ENCODE measurements at regions not wholly inside any gene's neighbourhood (a gene's known extent, or its start where the extent isn't known, plus 50 kb on each side); places are given as distances from the start of the nearest gene placed in this dataset.

DNA sequence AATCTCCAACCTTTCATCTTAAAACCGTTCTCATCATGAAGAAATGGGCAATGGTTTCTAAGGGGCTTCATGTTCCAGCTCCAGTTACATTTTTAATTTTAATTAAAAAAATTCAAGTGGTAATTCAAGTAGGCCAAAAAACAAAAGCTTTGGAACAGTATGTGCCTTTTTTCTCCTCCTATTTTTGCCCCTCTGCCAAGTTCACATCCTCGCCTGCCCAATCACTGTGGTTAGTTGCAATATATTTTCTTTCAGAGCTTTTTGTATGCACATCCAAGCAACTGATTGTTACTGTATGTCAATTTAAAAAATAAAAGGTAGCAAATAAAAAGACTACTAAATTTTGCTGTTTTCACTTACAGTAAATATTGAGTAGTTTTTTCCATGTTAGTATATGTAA is 99.8 kb upstream of the B3GAT2 start:
- no peaks in the 10 kb centered on the region for H3K9me3 ChIP-seq (ENCODE audit: control insufficient read depth, low read length)
- H3K4me3 ChIP-seq (ENCODE audit: low read length): no peak overlapping the region
- H3K4me1 ChIP-seq (ENCODE audit: control insufficient read depth, insufficient read depth, low read length): peaks cover 6% of the 10 kb centered on the region
- no peaks in the 10 kb centered on the region for H3K36me3 ChIP-seq (ENCODE audit: control insufficient read depth, insufficient read depth, low read length, severe bottlenecking)
- no peaks in the 10 kb centered on the region for H3K27me3 ChIP-seq (replicated peaks; ENCODE audit: control insufficient read depth, insufficient read depth, low read length)
- H3K9ac ChIP-seq (ENCODE audit: low read length): no peak overlapping the region
- DNase-seq (ENCODE audit: low read depth): no peak

DNA sequence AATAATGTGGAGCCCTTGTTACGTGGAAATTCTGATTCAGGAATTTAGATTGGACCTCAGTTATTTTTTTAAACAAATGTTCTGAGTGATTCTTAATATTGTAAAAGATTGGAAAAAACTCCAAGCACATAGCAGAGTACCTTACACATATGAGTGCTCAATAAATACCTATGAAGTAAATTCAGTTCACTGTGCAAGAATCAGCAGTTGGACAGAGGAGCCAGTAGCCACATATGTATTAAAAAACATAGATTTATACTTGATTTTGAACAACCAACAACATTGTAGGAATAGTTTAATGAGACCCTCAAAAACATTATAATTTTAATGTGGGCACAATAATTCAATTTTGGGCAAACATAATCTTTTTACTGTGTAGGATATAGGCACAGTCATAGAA is 109.3 kb upstream of the B3GAT2 start:
- H3K9ac ChIP-seq (ENCODE audit: low read length): no peak overlapping the region
- H3K4me3 ChIP-seq (ENCODE audit: low read length): no peak overlapping the region
- no peak for DNase-seq (ENCODE audit: low read depth)
- no peaks in the 10 kb centered on the region for H3K4me1 ChIP-seq (ENCODE audit: control insufficient read depth, insufficient read depth, low read length)
- H3K36me3 ChIP-seq (ENCODE audit: control insufficient read depth, insufficient read depth, low read length, severe bottlenecking): no peaks in the 10 kb centered on the region
- no peaks in the 10 kb centered on the region for H3K27me3 ChIP-seq (replicated peaks; ENCODE audit: control insufficient read depth, insufficient read depth, low read length)
- H3K9me3 ChIP-seq (ENCODE audit: control insufficient read depth, low read length): no peaks in the 10 kb centered on the region

DNA sequence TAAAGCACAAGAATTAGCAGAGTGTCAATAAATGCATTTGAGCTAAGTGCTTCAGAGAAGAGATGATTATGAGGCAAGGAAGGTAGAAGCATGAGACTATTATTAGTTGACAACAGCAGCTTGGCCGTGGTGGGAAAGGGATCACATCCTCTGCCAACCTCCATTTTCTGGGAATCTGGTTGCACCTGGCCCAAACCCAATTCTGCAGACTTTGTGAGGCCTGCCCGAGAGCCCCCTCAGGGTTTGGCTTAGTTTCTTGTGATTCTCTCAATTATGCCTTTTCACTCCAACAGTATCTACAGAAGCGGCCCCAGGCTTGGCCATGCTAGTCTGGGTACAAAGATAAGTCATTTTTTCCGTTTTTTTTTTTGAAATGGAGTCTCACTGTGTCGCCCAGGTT is 111.0 kb upstream of the B3GAT2 start:
- no peak for DNase-seq (ENCODE audit: low read depth)
- Histone ChIP-seq H3K36me3 (ENCODE audit: control insufficient read depth, insufficient read depth, low read length, severe bottlenecking) (no peaks in the 10 kb centered on the region), H3K9ac (ENCODE audit: low read length) (no peak overlapping the region), H3K4me3 (ENCODE audit: low read length) (no peak overlapping the region), H3K4me1 (ENCODE audit: control insufficient read depth, insufficient read depth, low read length) (peaks cover 8% of the 10 kb centered on the region), H3K27me3 (replicated peaks; ENCODE audit: control insufficient read depth, insufficient read depth, low read length) (no peaks in the 10 kb centered on the region), H3K9me3 (ENCODE audit: control insufficient read depth, low read length) (no peaks in the 10 kb centered on the region)

DNA sequence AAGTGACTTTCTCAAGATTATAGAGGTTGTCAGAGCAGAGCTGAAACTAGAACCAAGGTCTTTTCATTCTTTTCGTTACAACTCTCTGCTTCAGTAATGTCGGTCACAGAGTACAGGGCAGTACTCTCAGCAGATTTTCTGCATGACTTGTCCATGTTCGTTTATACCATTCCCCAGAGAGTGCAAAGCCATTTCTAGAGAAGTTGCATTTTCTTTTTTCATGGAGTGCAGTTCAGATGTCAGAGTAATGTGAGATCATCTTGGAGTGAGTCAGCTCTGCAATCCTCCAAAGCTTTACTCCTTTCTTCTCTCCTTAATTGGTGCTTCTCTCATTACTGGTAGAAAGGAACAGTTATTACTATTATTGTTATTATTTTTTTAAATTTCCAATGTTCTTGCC is 115.6 kb upstream of the B3GAT2 start:
- Histone ChIP-seq H3K36me3 (ENCODE audit: control insufficient read depth, insufficient read depth, low read length, severe bottlenecking) (no peaks in the 10 kb centered on the region), H3K27me3 (replicated peaks; ENCODE audit: control insufficient read depth, insufficient read depth, low read length) (no peaks in the 10 kb centered on the region), H3K4me1 (ENCODE audit: control insufficient read depth, insufficient read depth, low read length) (peaks cover 8% of the 10 kb centered on the region), H3K4me3 (ENCODE audit: low read length) (peak overlapping the region; percentile 41), H3K9me3 (ENCODE audit: control insufficient read depth, low read length) (peaks cover 2% of the 10 kb centered on the region), H3K9ac (ENCODE audit: low read length) (peak overlapping the region; percentile 51)
- no peak for DNase-seq (ENCODE audit: low read depth)

DNA sequence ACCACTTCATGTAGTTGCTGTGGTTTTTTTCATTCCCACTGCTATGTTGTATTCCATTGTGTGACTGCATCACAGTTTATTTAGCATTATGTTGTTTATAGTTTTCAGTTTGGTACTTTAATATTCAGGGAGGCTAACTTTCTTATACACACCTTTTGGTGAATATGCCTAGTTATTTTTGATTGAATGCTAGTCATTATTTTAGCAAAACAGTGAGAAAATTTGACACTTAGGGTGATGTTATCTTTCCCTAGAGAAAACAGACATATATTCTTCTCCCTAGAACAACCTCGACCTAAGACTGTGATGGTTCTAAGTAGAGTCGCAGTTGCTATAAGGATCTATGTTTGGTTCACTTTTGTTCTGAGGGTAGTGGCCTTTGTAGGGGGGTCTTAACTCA is 120.8 kb upstream of the B3GAT2 start:
- Histone ChIP-seq H3K9me3 (ENCODE audit: control insufficient read depth, low read length) (peaks cover 9% of the 10 kb centered on the region), H3K9ac (ENCODE audit: low read length) (no peak overlapping the region), H3K36me3 (ENCODE audit: control insufficient read depth, insufficient read depth, low read length, severe bottlenecking) (no peaks in the 10 kb centered on the region), H3K4me3 (ENCODE audit: low read length) (no peak overlapping the region), H3K4me1 (ENCODE audit: control insufficient read depth, insufficient read depth, low read length) (peaks cover 33% of the 10 kb centered on the region), H3K27me3 (replicated peaks; ENCODE audit: control insufficient read depth, insufficient read depth, low read length) (no peaks in the 10 kb centered on the region)
- DNase-seq (ENCODE audit: low read depth): no peak

DNA sequence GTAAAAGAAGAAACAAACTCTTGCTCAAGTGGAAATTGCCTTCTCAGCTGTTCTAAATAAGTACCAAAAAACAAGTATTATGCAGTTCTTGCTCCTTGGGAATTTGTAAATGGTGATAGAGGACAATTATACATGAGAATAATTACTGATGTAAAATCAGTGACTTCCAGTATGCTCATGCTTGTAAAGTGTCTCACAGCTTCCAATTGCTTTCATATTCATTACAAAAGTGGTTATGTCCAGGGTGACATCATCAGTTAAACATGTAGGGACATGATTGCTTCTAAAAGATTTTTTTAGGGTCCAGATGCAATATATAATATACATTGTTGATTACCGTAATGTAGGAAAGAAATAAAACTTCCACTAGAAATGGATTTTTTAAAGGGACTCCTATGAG is 122.8 kb upstream of the B3GAT2 start:
- no peak for DNase-seq (ENCODE audit: low read depth)
- no peaks in the 10 kb centered on the region for H3K36me3 ChIP-seq (ENCODE audit: control insufficient read depth, insufficient read depth, low read length, severe bottlenecking)
- H3K4me1 ChIP-seq (ENCODE audit: control insufficient read depth, insufficient read depth, low read length): peaks cover 33% of the 10 kb centered on the region
- no peaks in the 10 kb centered on the region for H3K27me3 ChIP-seq (replicated peaks; ENCODE audit: control insufficient read depth, insufficient read depth, low read length)
- H3K9ac ChIP-seq (ENCODE audit: low read length): no peak overlapping the region
- H3K9me3 ChIP-seq (ENCODE audit: control insufficient read depth, low read length): peaks cover 9% of the 10 kb centered on the region
- H3K4me3 ChIP-seq (ENCODE audit: low read length): no peak overlapping the region

DNA sequence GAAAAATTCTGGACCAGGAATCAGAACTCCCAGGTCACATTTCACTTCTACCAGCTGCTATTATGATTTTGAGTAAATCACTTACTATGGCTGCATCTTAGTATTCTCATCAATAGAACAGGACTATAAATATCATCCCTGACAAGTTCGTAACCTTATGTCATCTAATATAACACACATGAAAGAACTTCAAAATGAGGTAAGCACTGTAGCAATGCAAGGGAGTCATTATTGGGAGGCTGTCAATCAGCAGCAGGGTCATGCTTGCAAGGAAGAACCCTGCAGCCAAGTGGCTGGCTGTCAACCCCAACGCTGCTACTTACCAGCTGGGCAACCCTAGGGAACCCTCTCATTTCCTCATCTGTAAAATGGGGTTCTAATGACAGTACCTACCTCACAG is 123.3 kb upstream of the B3GAT2 start:
- Histone ChIP-seq H3K27me3 (replicated peaks; ENCODE audit: control insufficient read depth, insufficient read depth, low read length) (no peaks in the 10 kb centered on the region), H3K36me3 (ENCODE audit: control insufficient read depth, insufficient read depth, low read length, severe bottlenecking) (no peaks in the 10 kb centered on the region), H3K9me3 (ENCODE audit: control insufficient read depth, low read length) (peaks cover 9% of the 10 kb centered on the region), H3K4me1 (ENCODE audit: control insufficient read depth, insufficient read depth, low read length) (peaks cover 33% of the 10 kb centered on the region), H3K9ac (ENCODE audit: low read length) (no peak overlapping the region), H3K4me3 (ENCODE audit: low read length) (no peak overlapping the region)
- DNase-seq (ENCODE audit: low read depth): no peak

DNA sequence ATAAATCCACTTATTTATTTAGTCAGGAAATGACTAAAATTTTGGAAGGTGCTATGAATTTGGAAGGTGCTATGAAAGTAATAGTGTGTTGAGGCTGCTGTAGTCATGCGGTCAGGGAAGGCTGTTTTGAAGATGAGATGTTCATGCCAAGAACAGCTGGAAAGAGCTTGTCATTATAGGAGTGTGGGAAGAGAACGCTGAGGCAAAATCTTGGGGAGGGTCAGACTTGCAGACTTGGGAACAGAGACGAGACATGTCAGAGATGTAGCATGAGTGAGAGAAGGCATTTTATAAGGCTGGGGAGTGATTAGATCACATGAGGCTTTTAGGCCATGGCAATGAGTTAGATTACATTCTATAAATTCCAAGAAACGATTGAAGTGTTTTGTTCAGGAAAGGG is 124.0 kb upstream of the B3GAT2 start:
- H3K9me3 ChIP-seq (ENCODE audit: control insufficient read depth, low read length): peaks cover 9% of the 10 kb centered on the region
- peaks cover 33% of the 10 kb centered on the region for H3K4me1 ChIP-seq (ENCODE audit: control insufficient read depth, insufficient read depth, low read length)
- no peak for DNase-seq (ENCODE audit: low read depth)
- no peaks in the 10 kb centered on the region for H3K36me3 ChIP-seq (ENCODE audit: control insufficient read depth, insufficient read depth, low read length, severe bottlenecking)
- no peak overlapping the region for H3K4me3 ChIP-seq (ENCODE audit: low read length)
- H3K27me3 ChIP-seq (replicated peaks; ENCODE audit: control insufficient read depth, insufficient read depth, low read length): no peaks in the 10 kb centered on the region
- no peak overlapping the region for H3K9ac ChIP-seq (ENCODE audit: low read length)

DNA sequence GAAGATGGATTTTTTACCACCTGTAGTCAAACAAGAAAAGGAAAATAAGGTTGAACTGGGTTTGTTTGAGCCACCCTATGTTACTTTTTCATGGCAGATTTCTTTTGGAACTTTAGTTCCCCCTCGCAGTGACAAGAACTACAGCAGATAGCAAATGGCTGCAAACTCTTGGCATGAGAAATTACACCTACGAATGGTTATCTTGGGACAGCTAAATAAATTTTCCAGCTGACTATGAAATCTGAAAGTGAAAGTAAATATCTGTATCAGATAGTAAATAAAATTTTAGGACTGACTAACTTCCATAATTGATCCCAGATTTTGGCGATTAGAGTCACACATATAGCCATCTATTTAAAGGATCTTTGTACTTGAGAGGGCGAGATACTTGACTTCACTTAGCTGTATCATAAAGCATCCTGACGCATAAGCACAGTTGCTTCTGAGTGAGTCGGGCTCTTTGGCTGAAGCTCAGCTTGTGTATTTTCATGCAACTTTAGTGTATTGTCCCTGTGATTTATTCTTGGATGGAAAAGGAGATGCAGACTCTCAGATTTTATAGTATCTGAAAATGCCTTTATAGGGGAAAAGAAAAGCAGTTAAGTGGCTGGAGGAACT is 125.3 kb upstream of the B3GAT2 start:
- H3K27me3 ChIP-seq (replicated peaks; ENCODE audit: control insufficient read depth, insufficient read depth, low read length): no peaks in the 10 kb centered on the region
- peaks cover 9% of the 10 kb centered on the region for H3K9me3 ChIP-seq (ENCODE audit: control insufficient read depth, low read length)
- peak overlapping the region; percentile 68 for H3K9ac ChIP-seq (ENCODE audit: low read length)
- peak overlapping the region; percentile 80 for H3K4me3 ChIP-seq (ENCODE audit: low read length)
- DNase-seq (ENCODE audit: low read depth): peak; percentile 31
- peaks cover 33% of the 10 kb centered on the region for H3K4me1 ChIP-seq (ENCODE audit: control insufficient read depth, insufficient read depth, low read length)
- no peaks in the 10 kb centered on the region for H3K36me3 ChIP-seq (ENCODE audit: control insufficient read depth, insufficient read depth, low read length, severe bottlenecking)

DNA sequence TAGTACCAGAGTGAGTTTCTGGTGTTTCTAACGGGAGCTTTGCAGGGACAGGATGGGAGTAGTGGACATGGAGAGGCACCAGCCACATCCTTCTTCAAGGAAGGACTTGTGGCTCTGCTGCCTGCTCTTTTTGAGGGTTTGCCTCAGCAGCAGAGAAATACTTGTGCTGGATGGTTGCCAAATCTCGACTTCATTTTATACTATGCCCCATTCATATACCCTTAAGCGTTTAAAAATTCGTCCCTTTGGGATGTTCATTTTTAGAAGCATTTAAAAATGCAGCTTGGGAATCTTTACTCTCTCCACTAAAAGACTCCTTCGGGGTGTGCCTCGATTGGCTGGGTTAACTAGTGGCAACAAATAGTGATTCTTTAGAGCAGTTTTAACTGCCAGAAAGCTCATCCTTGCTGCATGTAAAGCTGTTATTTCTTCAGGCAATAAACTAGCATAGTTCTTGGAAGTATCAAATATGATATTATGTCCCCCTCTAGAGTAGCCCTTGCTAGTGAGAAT is 126.5 kb upstream of the B3GAT2 start:
- H3K36me3 ChIP-seq (ENCODE audit: control insufficient read depth, insufficient read depth, low read length, severe bottlenecking): no peaks in the 10 kb centered on the region
- no peak overlapping the region for H3K4me3 ChIP-seq (ENCODE audit: low read length)
- H3K9ac ChIP-seq (ENCODE audit: low read length): no peak overlapping the region
- no peaks in the 10 kb centered on the region for H3K9me3 ChIP-seq (ENCODE audit: control insufficient read depth, low read length)
- DNase-seq (ENCODE audit: low read depth): no peak
- H3K4me1 ChIP-seq (ENCODE audit: control insufficient read depth, insufficient read depth, low read length): peaks cover 33% of the 10 kb centered on the region
- H3K27me3 ChIP-seq (replicated peaks; ENCODE audit: control insufficient read depth, insufficient read depth, low read length): no peaks in the 10 kb centered on the region

DNA sequence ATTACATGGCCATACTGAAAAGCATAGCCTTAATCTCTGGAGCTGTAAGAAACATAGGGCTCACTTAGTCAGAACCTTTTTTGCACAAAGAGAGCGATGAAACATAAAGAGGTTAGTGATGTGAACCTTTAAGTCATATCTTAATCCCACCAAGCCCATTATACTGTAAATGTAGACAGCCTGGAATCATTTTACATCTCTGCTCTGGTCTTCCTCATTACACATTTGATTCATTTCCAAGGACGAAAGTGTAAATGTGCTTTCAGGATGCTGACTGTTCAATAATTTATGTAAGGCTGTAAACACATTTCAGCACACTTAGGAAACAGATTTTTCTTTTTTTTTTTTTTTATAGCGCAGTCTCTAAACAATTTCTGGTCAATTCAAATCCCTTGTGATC is 131.3 kb upstream of the B3GAT2 start:
- no peaks in the 10 kb centered on the region for H3K27me3 ChIP-seq (replicated peaks; ENCODE audit: control insufficient read depth, insufficient read depth, low read length)
- H3K4me1 ChIP-seq (ENCODE audit: control insufficient read depth, insufficient read depth, low read length): no peaks in the 10 kb centered on the region
- no peak overlapping the region for H3K9ac ChIP-seq (ENCODE audit: low read length)
- no peak for DNase-seq (ENCODE audit: low read depth)
- no peak overlapping the region for H3K4me3 ChIP-seq (ENCODE audit: low read length)
- no peaks in the 10 kb centered on the region for H3K36me3 ChIP-seq (ENCODE audit: control insufficient read depth, insufficient read depth, low read length, severe bottlenecking)
- no peaks in the 10 kb centered on the region for H3K9me3 ChIP-seq (ENCODE audit: control insufficient read depth, low read length)

DNA sequence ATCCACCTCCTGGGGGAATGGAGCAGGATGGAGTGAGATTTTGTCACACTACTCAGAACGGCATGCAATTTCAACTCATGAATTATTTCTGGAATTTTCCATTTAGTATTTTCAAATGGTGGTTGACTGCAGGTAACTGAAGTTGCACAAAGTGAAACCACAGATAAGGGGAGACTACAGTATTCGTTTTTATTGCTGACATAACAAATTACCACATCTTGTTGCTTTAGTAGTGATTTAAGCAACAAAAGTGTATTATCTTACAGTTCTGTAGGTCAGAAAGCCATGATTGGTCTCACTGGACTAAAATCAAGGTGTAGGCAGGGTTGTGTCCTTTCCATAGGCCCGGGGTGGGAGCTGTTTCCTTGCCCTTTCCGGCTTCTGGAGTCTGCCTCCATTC is 133.4 kb upstream of the B3GAT2 start:
- Histone ChIP-seq H3K36me3 (ENCODE audit: control insufficient read depth, insufficient read depth, low read length, severe bottlenecking) (no peaks in the 10 kb centered on the region), H3K27me3 (replicated peaks; ENCODE audit: control insufficient read depth, insufficient read depth, low read length) (no peaks in the 10 kb centered on the region), H3K4me3 (ENCODE audit: low read length) (no peak overlapping the region), H3K9ac (ENCODE audit: low read length) (no peak overlapping the region), H3K4me1 (ENCODE audit: control insufficient read depth, insufficient read depth, low read length) (no peaks in the 10 kb centered on the region), H3K9me3 (ENCODE audit: control insufficient read depth, low read length) (no peaks in the 10 kb centered on the region)
- DNase-seq (ENCODE audit: low read depth): no peak
